HG02610 (cell line): ENCODE measurements at regions not wholly inside any gene's neighbourhood (a gene's known extent, or its start where the extent isn't known, plus 50 kb on each side); places are given as distances from the start of the nearest gene placed in this dataset.

Source experiments
- ATAC-seq: cut with Tn5 transposase; IDR thresholded peaks from one replicate; pipeline ENCODE4 v1.9.1; 2021; ENCODE audit warnings: mild to moderate bottlenecking, moderate library complexity; ENCODE audit not compliant: unreplicated experiment

DNA sequence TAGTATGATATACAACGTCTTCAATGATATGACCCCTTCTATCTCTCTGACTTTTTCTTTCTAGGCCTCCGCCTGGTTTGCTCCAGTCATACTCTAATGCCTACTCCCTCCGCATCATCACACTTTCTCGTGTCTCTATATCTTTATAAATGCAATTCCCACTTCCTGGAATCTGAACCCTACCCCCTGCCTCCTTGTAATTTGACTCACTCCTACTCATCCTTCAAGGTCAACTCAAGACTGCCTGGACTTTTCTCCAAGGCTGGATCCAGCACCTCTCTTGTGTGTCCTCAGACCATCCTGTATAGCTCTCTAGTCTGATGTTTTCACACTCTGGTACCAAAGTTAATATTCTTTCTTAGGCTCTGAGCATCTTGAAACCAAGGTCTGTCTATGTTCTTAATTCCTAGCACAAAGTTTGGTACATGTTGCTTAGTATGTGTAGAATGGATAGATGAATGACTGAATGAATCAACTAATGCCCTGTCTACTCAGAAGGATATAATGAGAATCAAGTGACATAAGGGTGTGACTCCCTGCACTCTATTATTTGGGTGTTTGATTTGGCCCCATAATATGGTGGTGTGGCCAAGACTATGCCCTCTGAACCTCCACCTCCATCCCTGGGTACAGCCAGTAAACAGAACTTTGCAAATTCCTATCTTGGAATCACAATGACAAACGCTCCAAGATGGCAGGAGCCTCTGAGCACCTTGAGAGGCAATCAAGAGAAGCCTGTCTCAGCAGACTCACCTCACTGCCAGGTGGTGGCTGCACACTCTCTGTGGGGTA is 74.3 kb upstream of the SERP2 start:
- no peak for ATAC-seq

DNA sequence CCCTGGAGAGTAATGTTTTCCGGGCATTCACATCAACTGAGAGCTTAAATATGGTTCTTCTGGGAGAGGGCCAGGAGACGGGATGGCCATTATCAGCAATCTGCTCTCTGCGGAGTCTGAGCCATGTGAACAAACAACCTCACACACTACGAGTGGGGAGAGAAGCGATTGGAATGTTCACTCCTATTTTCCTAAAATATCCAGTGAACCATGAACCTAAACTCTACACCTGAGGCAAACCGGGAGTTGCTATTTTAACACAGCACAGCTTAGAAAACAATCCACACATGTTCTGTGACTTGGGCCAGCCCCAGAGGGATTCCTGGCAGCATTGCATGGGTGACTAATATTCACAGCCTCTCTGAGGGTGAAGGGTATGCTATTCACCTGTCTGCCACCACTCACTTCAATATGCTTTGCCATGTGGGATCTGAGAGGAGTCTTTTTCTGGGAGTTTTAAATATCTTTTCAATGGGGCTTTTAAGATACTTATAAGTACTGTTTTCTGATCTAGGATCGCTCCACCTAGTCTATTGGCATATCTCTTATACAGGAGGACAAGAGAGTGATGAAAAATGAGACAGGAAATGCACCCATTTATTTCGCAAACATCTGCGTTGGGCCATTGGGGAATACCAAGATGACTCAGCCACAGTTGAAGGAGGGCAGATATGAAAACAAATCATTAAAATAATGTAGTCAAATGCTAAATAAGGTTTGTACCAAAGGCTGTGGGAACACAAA is 72.6 kb upstream of the SERP2 start:
- ATAC-seq = peak; percentile 75

GRCh38 chr13:44301639-44302015 is 72.0 kb upstream of the SERP2 start:
- ATAC-seq = no peak

- ATAC-seq = no peak
Measured at GRCh38 chr13:44302233-44302632, 71.4 kb upstream of the SERP2 start.

- no peak for ATAC-seq
Measured at GRCh38 chr13:44302940-44303575, 70.6 kb upstream of the SERP2 start.

- no peak for ATAC-seq
Measured at GRCh38 chr13:44303681-44304432, 69.8 kb upstream of the SERP2 start.

GRCh38 chr13:44304433-44304725 is 69.2 kb upstream of the SERP2 start:
- no peak for ATAC-seq

- ATAC-seq = no peak
Measured at GRCh38 chr13:44305286-44305685, 68.3 kb upstream of the SERP2 start.

DNA sequence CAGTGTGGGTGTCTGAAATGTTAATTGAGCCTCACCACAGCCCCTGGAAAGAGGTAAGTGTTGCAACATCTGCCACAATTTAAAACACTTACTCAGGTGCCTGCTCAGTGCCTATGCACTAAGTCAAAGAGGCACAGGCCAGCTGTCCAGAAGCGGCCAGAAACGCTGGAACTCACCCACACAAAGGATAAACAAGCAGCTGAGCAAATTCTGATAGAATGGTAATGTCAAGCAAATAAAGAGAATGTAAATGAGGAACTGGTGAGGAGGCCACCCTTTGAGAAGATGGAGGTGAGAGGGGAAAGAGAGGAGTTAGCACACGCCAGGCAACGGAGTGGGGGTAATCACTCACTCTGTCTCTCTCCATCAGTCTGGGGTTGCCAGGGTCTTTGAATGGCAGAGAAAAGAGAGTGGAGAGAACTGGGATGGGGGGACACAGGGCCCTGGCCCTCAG is 67.7 kb upstream of the SERP2 start:
- ATAC-seq = no peak

- no peak for ATAC-seq
Measured at GRCh38 chr13:44306371-44307192, 67.0 kb upstream of the SERP2 start.

DNA sequence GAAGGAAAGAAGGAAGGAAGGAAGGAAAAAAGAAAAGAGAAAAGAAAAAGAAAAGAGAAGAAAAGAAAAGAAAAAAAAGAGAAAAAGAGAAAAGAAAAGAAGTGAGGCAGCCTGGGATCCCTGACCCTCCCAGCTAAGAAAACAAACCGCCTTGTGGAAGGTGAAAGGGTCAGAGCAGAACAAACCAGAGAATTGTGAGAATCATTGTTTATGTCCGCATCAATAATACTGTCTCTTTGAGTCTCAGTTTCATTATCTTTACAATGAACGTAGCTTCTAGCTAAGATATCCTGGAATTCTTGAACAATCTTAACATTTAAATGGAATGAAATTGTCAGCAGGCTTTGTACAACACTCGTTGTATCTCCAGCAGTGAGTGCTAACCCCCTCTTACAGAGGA is 66.4 kb upstream of the SERP2 start:
- ATAC-seq = no peak

DNA sequence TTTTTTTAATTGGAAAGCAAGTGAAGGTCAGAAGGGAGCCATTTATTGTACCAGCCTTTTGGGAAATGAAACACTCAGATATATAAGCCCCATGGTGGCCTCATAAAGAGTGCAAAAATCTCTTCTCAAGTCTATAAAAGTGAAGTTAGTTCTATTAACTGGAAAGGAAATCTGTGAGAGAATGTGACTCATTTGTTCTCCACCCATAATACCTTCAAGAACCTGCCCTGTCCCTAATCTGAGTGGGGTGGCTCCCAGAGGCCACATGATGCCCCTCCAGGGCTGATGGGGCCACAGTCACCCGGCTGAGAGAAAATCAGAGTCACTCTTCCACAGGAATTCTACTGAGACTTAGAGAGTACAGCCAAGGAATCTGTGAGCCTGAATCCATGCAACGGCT is 65.8 kb upstream of the SERP2 start:
- ATAC-seq = no peak

DNA sequence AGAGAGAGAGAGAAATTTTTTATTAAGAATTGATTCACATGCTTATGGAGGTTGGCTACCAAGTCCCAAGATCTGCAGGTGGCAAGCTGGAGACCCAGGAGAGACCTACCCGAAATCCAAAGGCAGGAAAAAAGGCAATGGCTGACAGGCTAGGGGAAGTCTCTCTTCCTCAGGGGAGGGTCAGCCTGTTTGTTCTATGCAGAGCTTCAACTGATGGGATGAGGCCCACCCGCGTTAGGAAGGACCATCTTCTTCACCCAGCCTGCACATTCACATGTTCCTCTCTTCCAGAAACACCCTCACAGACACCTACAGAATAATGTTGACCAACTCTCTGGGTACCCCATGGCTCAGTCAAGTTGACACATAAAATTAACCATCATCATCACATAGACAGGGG is 65.3 kb upstream of the SERP2 start:
- no peak for ATAC-seq

GRCh38 chr13:44309794-44310757 is 63.5 kb upstream of the SERP2 start:
- no peak for ATAC-seq

- no peak for ATAC-seq
Measured at GRCh38 chr13:44311011-44311780, 62.4 kb upstream of the SERP2 start.

GRCh38 chr13:44312131-44312530 is 61.5 kb upstream of the SERP2 start:
- ATAC-seq = no peak

DNA sequence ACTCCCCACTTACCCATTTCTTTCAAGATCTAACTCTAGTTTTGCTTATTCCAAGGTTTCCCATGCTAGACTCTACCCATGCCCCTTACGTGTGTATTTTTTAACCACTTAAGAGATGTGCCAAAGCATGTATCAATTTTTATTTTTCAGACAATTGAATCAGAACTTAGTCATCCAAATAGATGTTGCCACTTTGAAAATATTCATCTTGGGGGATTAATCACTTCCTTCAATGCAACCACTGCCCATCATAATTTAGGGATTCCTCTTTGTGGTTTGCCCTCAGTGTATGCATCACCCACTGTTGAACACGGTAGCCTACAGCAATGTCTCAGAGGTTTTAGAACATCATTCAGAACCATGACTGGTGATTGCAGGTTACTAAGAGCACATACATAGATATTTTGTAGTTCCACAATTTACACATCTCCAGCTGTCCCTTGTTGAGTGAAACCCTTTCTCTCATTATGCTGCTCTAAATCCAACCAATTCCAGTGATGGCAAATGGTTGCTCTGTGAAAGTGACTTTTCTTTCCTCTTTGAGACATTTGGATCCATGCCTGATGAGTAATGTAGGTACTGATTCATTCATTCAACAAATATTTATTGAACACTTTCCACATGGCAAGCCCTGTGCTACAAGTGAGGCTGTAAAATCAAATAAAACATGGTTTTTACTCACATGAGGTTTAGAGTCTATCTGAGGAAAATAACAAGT is 60.6 kb upstream of the SERP2 start:
- ATAC-seq = no peak

DNA sequence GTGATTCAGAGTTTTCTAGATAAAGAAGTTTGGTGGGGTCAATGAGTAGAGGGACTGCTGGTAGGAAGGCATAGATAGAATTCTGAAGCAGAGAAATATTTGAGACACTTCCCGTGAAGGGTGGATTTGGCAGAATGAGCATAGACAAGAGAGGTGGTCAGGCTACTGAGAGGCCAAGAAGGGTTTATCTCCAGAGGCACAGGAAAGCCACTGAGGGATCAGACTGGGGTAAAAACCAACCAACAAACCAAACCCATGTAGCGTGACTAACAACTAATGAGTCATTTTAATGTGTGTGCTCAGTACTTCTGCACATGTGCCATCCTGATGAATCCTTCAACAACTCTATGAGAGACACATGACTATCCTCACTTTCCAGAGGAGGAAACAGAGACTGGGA is 60.0 kb upstream of the SERP2 start:
- ATAC-seq = no peak
